C4-2B (cell line): ENCODE measurements at regions not wholly inside any gene's neighbourhood (a gene's known extent, or its start where the extent isn't known, plus 50 kb on each side); places are given as distances from the start of the nearest gene placed in this dataset.
"Not testable (repeated sequence)": the region's sequence is repeated elsewhere in the genome, so short reads cannot be mapped to it uniquely, and the experiment has no call there.

ENCODE experiments used
- H3K27ac ChIP-seq: fragments of 450-650 bp; 2 replicates; pipeline ENCODE4 v1.5.1; 2017
- CTCF ChIP-seq: fragments of 450-650 bp; conservative IDR thresholded peaks from 2 replicates; pipeline ENCODE4 v1.5.1; 2017; ENCODE audit warnings: mild to moderate bottlenecking
- ZFX ChIP-seq: fragments of 450-650 bp; IDR thresholded peaks from 2 replicates; pipeline ENCODE4 v1.6.1; 2017

GRCh38 chr4:27779827-27780226 is 919.2 kb downstream of the STIM2 start:
- H3K27ac ChIP-seq: no peak overlapping the region
- TF ChIP-seq ZFX (no peak), CTCF (no peak)

- TF ChIP-seq ZFX (no peak), CTCF (no peak)
- no peak overlapping the region for H3K27ac ChIP-seq
These were observed 926.6 kb downstream of the STIM2 start for GRCh38 chr4:27787195-27787594.

GRCh38 chr4:27789773-27790172 is 929.1 kb downstream of the STIM2 start:
- TF ChIP-seq ZFX (no peak), CTCF (no peak)
- no peak overlapping the region for H3K27ac ChIP-seq

DNA sequence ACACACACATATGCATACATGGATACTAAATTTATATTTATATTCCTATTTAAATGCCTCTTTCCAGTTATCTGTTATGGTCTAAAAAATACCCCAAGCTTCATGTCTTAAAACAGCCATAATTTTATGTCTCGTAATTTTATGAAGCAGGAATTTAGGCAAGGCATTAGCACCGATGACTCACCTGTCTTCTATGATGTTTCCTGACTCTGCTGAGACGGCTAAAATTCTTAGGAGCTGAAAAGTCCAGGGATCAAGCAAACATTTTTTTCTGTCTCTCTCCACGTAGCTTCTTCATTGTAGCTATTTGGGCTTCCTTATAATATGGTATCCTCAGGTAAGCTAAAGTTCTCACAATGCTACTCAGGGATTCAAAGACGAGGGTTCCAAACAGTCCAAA is 930.3 kb downstream of the STIM2 start:
- no peak overlapping the region for H3K27ac ChIP-seq
- TF ChIP-seq CTCF (no peak), ZFX (no peak)

GRCh38 chr4:27791640-27792039 is 931.0 kb downstream of the STIM2 start:
- TF ChIP-seq ZFX: no peak
- no peak for TF ChIP-seq CTCF
- no peak overlapping the region for H3K27ac ChIP-seq

DNA sequence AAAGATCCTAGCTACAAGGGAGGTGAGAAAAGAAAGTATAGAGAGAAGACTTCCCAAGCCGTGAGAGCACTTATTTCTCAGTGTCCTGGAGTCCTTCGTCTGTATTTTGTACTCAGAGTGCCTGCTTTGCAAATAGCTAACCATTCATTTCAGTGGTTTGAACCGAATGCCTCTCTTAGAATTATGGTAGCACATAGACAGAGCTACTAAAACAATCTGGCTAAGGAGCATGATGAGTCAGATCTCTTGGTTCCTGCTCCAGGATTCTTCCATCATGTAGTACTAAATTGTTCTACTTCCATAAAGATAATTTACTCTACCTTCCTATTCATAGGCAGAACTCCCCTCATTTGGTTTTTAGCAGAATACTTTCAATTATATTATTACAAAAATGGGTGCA is 946.6 kb downstream of the STIM2 start:
- H3K27ac ChIP-seq: no peak overlapping the region
- TF ChIP-seq ZFX (no peak), CTCF (no peak)

DNA sequence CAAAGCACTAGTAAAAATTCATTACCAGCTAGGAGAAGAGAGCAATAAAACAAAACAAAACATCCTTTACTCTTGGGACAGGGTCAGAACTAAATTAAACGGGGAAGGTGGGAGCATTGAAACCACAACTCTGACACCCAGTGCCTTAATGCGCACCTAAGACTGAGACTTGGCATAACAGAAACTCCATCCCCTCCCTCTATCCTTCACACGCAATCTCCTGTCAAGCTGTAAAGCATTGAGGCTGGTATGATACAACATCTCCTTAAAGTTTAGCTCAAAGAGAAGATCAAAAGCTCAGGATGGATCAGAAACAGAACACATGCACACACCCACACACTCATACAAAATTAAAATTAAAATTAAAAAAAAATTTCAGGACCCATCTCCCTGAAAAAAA is 951.3 kb downstream of the STIM2 start:
- no peak overlapping the region for H3K27ac ChIP-seq

DNA sequence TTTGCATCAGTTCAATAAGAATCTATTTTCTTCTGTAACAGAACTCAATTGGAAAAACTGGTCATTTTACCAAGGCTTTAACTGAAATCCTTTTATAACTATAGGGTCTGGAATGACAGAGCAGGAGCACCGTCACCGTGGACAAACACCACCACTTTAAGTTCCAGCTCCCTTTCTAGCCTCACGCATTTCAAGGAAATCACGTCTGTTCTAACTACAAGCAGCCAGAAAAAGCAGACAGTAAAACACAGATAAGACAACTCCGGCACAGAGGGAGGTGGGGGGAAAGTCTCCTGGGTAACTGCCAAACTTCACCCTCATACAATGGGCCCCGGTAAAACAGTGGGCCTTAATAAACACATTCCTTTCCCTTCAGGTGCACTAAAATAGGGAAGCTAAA is 952.6 kb downstream of the STIM2 start:
- not testable (repeated sequence) for H3K27ac ChIP-seq

More for the DNA sequence above, 951.3 kb downstream of the STIM2 start:
- TF ChIP-seq ZFX (no peak), CTCF (no peak)

GRCh38 chr4:27813699-27814425 is 953.2 kb downstream of the STIM2 start:
- H3K27ac ChIP-seq: not testable (repeated sequence)
